HCT116 (cell line): ENCODE measurements at regions not wholly inside any gene's neighbourhood (a gene's known extent, or its start where the extent isn't known, plus 50 kb on each side); places are given as distances from the start of the nearest gene placed in this dataset.

Experiments used
- ATF3 ChIP-seq: IDR thresholded peaks from 2 replicates; pipeline ENCODE4 v1.6.1; 2012
- CEBPB ChIP-seq: IDR thresholded peaks from 2 replicates; pipeline ENCODE4 v1.6.1; 2012; ENCODE audit warnings: low read depth
- EZH2 ChIP-seq: fragments of 200-600 bp; sonication (generic); IDR thresholded peaks from 2 replicates; pipeline ENCODE4 v1.6.1; 2017; ENCODE audit warnings: antibody characterized with exemption, mixed run types
- EZH2phosphoT487 ChIP-seq: fragments of 200-600 bp; IDR thresholded peaks from 2 replicates; pipeline ENCODE4 v1.6.1; 2018; ENCODE audit warnings: antibody characterized with exemption, borderline replicate concordance
- MAX ChIP-seq: IDR thresholded peaks from 2 replicates; pipeline ENCODE4 v1.6.1; 2012
- POLR2A ChIP-seq: IDR thresholded peaks from 2 replicates; pipeline ENCODE4 v1.7.0; 2011; ENCODE audit warnings: borderline replicate concordance; ENCODE audit not compliant: insufficient read depth, insufficient read length; ENCODE audit errors: extremely low read depth
- POLR2AphosphoS5 ChIP-seq: IDR thresholded peaks from 2 replicates; pipeline ENCODE4 v1.6.1; 2011; ENCODE audit warnings: mild to moderate bottlenecking, low read depth, low read length, moderate library complexity
- SIN3A ChIP-seq: IDR thresholded peaks from 2 replicates; pipeline ENCODE4 v1.6.1; 2012; ENCODE audit warnings: low read depth
- SP1 ChIP-seq: IDR thresholded peaks from 2 replicates; pipeline ENCODE4 v1.6.1; 2012; ENCODE audit warnings: low read depth
- SRF ChIP-seq: IDR thresholded peaks from 2 replicates; pipeline ENCODE4 v1.6.1; 2012; ENCODE audit warnings: low read depth
- YY1 ChIP-seq: IDR thresholded peaks from 2 replicates; pipeline ENCODE4 v1.6.1; 2011; ENCODE audit warnings: low read length, low read depth, moderate library complexity, mild to moderate bottlenecking; ENCODE audit not compliant: insufficient replicate concordance; ENCODE audit errors: extremely low read depth
- TF ChIP-seq, protein P1 (sequence below), 3 experiments: fragments of 200-600 bp in 1 of 3; sonication (generic) in 1 of 3; IDR thresholded peaks in 2 of 3; conservative IDR thresholded peaks in 1 of 3; 2 replicates each; pipeline ENCODE4 v1.5.1; 2012 to 2017; ENCODE audit warnings: low read depth in 2 of 3, low read length in 2 of 3, antibody characterized with exemption in 1 of 3, borderline replicate concordance in 1 of 3, control low read depth in 1 of 3, mild to moderate bottlenecking in 1 of 3, mixed read lengths in 1 of 3, mixed run types in 1 of 3, moderate library complexity in 1 of 3; ENCODE audit not compliant: insufficient read depth in 1 of 3
- TF ChIP-seq, protein P2 (sequence below): IDR thresholded peaks from 2 replicates; pipeline ENCODE4 v1.6.1; 2011; ENCODE audit warnings: mild to moderate bottlenecking, low read length, moderate library complexity; ENCODE audit not compliant: insufficient replicate concordance; ENCODE audit errors: extremely low read depth
- TF ChIP-seq, protein P3 (sequence below): IDR thresholded peaks from 2 replicates; pipeline ENCODE4 v1.6.1; 2012; ENCODE audit warnings: low read depth

- no peak for TF ChIP-seq EZH2phosphoT487
- TF ChIP-seq, protein P1, sequence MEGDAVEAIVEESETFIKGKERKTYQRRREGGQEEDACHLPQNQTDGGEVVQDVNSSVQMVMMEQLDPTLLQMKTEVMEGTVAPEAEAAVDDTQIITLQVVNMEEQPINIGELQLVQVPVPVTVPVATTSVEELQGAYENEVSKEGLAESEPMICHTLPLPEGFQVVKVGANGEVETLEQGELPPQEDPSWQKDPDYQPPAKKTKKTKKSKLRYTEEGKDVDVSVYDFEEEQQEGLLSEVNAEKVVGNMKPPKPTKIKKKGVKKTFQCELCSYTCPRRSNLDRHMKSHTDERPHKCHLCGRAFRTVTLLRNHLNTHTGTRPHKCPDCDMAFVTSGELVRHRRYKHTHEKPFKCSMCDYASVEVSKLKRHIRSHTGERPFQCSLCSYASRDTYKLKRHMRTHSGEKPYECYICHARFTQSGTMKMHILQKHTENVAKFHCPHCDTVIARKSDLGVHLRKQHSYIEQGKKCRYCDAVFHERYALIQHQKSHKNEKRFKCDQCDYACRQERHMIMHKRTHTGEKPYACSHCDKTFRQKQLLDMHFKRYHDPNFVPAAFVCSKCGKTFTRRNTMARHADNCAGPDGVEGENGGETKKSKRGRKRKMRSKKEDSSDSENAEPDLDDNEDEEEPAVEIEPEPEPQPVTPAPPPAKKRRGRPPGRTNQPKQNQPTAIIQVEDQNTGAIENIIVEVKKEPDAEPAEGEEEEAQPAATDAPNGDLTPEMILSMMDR (IDR thresholded peaks at IDR 0.05 in 2 of 3, conservative IDR thresholded peaks at IDR 0.05 in 1 of 3; ENCODE audit: borderline replicate concordance in 1 of 3, insufficient read depth in 1 of 3, low read depth in 2 of 3, low read length in 2 of 3): no peak
- no peak for TF ChIP-seq POLR2AphosphoS5
- no peak for TF ChIP-seq POLR2A
- no peak for TF ChIP-seq SRF
- no peak for TF ChIP-seq YY1
- TF ChIP-seq SP1: no peak
- TF ChIP-seq, protein P2, sequence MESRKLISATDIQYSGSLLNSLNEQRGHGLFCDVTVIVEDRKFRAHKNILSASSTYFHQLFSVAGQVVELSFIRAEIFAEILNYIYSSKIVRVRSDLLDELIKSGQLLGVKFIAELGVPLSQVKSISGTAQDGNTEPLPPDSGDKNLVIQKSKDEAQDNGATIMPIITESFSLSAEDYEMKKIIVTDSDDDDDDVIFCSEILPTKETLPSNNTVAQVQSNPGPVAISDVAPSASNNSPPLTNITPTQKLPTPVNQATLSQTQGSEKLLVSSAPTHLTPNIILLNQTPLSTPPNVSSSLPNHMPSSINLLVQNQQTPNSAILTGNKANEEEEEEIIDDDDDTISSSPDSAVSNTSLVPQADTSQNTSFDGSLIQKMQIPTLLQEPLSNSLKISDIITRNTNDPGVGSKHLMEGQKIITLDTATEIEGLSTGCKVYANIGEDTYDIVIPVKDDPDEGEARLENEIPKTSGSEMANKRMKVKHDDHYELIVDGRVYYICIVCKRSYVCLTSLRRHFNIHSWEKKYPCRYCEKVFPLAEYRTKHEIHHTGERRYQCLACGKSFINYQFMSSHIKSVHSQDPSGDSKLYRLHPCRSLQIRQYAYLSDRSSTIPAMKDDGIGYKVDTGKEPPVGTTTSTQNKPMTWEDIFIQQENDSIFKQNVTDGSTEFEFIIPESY: no peak
- TF ChIP-seq MAX: no peak
- no peak for TF ChIP-seq EZH2
- TF ChIP-seq, protein P3, sequence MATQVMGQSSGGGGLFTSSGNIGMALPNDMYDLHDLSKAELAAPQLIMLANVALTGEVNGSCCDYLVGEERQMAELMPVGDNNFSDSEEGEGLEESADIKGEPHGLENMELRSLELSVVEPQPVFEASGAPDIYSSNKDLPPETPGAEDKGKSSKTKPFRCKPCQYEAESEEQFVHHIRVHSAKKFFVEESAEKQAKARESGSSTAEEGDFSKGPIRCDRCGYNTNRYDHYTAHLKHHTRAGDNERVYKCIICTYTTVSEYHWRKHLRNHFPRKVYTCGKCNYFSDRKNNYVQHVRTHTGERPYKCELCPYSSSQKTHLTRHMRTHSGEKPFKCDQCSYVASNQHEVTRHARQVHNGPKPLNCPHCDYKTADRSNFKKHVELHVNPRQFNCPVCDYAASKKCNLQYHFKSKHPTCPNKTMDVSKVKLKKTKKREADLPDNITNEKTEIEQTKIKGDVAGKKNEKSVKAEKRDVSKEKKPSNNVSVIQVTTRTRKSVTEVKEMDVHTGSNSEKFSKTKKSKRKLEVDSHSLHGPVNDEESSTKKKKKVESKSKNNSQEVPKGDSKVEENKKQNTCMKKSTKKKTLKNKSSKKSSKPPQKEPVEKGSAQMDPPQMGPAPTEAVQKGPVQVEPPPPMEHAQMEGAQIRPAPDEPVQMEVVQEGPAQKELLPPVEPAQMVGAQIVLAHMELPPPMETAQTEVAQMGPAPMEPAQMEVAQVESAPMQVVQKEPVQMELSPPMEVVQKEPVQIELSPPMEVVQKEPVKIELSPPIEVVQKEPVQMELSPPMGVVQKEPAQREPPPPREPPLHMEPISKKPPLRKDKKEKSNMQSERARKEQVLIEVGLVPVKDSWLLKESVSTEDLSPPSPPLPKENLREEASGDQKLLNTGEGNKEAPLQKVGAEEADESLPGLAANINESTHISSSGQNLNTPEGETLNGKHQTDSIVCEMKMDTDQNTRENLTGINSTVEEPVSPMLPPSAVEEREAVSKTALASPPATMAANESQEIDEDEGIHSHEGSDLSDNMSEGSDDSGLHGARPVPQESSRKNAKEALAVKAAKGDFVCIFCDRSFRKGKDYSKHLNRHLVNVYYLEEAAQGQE: no peak
- no peak for TF ChIP-seq ATF3
- no peak for TF ChIP-seq SIN3A
- TF ChIP-seq CEBPB: no peak
These were observed 378.0 kb upstream of the PRR16 start for GRCh38 chr5:120086081-120086480.
